GM21526 (cell line): ENCODE measurements at regions not wholly inside any gene's neighbourhood (a gene's known extent, or its start where the extent isn't known, plus 50 kb on each side); places are given as distances from the start of the nearest gene placed in this dataset.

Source experiments
- ATAC-seq: cut with Tn5 transposase; IDR thresholded peaks from one replicate; pipeline ENCODE4 v1.9.1; 2021; ENCODE audit warnings: moderate library complexity; ENCODE audit not compliant: unreplicated experiment, low FRiP score

DNA sequence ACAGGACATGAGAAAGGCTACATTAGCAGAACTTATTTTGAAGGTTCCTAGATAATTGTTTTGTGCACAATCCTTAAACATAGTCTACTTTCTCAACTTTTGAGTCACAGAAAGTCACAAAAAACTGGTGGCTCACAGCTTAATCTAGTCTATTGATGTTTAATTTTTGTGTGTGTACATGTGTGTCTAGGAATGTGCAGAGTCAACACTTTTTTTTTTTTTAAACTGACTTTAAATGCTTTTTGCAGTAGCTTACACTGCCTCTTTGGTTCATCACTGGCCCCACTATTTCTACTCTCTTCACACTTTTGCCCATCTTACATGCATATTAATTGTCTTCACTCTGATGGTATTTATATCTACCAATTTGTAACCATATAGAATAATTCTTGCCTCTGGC, 566.9 kb downstream of the BCKDHB start:
- ATAC-seq = no peak

GRCh38 chr6:80667006-80667405, 560.5 kb downstream of the BCKDHB start:
- no peak for ATAC-seq

DNA sequence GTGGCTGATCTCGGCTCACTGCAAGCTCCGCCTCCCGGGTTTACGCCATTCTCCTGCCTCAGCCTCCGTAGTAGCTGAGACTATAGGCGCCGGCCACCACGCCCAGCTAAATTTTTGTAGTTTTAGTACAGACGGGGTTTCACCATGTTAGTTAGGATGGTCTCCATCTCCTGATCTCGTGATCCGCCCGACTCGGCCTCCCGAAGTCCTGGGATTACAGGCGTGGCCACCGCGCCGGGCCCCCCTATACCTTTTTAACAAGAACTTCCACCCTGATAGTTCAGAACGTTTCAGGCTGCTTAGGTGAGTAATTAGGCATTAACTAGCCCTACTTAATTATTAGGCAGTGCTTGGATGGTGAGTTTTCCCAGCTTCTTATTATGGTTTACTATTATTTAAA, 552.5 kb downstream of the BCKDHB start:
- ATAC-seq = no peak

DNA sequence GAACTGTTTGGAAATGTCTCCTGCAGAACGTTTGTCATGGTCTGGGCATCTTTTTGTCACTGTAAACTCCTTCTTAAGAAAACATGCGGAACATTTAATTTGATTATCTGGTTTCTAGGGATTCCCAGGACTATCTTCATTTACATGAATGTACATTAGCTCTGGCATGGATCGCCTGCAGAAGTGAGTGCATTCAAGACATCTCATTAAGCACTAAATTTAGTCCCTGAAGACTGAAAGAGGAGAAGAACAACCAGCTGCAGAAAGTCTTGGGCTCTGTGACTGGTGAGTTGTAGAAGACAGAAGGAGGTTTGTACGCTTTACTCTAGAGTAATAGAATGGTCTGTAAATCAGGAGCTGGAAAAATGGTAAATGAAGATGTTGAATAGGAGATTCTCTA, 540.7 kb downstream of the BCKDHB start:
- no peak for ATAC-seq

- ATAC-seq = no peak
These were observed 537.4 kb downstream of the BCKDHB start for GRCh38 chr6:80643881-80644280.

DNA sequence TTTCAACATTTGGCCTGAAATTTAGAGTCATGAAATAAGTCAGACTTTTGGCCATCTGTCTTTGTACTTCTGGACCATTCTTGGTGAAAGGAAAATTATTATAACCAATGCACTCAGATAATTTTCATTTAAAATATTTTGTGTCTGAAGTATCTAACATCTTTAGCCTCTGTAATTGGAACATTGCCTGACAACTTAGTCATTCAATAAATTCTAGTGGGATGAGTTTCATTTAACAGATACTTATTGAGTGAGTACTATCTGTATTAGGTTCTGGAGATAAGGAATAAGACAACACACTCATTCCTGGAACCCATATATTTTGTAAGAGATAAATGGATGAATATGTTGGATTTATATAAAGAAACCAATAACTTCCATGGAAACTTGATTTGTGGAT, 536.0 kb downstream of the BCKDHB start:
- ATAC-seq = no peak

DNA sequence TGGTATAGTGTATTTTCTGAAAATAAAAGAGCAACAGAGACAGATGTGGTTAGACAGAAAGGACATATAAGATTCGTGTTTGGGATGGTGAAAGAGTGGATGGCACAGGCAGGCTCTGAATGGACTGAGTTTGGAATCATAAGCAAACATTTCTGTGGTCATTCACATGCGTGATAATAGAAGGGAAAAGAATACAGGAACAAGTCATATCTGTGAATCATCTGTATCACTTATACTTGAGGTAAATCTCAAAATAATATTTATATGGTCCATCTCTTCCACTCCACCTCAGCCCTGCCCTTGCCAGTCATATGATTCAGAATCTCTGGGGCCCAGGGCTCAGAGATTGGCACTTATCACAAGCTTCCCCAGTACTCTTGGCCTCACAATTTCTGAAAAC, 535.1 kb downstream of the BCKDHB start:
- ATAC-seq = no peak

- no peak for ATAC-seq
These were observed 533.7 kb downstream of the BCKDHB start for GRCh38 chr6:80640176-80640575.

- ATAC-seq = no peak
These were observed 532.7 kb downstream of the BCKDHB start for GRCh38 chr6:80639181-80639629.

- peak; percentile 85 for ATAC-seq
These were observed 532.0 kb downstream of the BCKDHB start for GRCh38 chr6:80638213-80639055.

DNA sequence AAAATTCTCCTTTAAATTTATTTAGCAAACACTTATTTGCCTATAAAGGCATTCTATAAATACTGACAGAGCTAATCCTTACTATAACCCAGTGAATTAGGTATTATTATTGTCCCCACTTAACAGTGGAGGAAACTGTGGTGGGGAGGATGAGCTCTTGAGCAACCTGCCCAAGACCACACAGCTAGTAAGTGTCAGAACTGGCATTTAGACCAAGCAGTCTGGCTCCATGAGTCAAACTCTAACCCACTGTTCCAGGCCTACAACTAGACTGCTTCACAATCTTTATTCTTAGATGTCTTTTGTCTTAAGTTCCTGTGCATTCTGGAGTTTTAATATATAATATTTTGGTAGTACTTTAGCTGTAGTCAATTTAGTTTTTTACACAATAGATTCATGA, 530.8 kb downstream of the BCKDHB start:
- ATAC-seq = no peak

GRCh38 chr6:80636689-80637088, 530.2 kb downstream of the BCKDHB start:
- no peak for ATAC-seq

GRCh38 chr6:80633412-80633811, 526.9 kb downstream of the BCKDHB start:
- no peak for ATAC-seq

GRCh38 chr6:80625405-80625804, 518.9 kb downstream of the BCKDHB start:
- no peak for ATAC-seq

DNA sequence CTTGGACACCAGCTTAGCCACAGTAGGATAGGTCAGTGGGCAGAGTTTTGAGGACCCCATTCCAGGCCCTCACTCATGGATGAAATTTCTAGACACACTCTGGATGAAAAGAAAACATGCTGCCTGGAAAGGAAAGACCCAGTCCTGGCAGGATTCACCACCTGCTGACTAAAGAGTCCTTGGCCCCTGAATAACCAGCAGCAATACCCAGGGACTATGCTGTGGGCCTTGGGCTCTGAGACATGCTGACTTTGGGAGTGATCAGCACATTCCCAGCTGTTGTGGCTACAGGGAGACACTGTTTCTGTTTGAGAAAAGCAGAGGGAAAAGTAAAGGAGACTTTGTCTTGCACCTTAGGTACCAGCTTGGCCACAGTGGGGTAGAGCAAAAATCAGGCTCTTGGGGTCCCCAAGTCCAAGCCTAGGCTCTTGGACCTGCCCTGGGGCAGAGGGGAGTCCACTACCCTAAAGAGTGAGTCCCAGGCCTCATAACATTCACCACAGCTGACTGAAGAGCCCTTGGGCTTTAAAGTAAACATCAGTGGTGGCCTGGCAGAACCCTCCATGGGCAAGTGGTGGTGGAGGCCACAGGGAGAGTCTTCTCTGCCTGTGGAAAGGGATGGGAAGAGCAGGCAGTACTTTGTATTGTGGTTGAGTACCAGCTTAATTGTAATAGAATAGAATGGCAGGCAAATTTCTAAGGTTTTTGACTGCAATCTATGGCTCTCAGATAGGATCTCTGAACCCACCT, 516.8 kb downstream of the BCKDHB start:
- ATAC-seq = no peak

GRCh38 chr6:80622641-80623040, 516.2 kb downstream of the BCKDHB start:
- ATAC-seq = no peak

GRCh38 chr6:80618953-80619352, 512.5 kb downstream of the BCKDHB start:
- ATAC-seq = no peak

GRCh38 chr6:80610846-80611245, 504.4 kb downstream of the BCKDHB start:
- no peak for ATAC-seq

GRCh38 chr6:80608881-80609280, 502.4 kb downstream of the BCKDHB start:
- no peak for ATAC-seq

GRCh38 chr6:80607811-80608391, 501.4 kb downstream of the BCKDHB start:
- no peak for ATAC-seq

- ATAC-seq = peak; percentile 72
These were observed 498.9 kb downstream of the BCKDHB start for GRCh38 chr6:80605165-80605989.
